Esophagus muscularis mucosa (tissue), 4 donors: ENCODE measurements at regions not wholly inside any gene's neighbourhood (a gene's known extent, or its start where the extent isn't known, plus 50 kb on each side); places are given as distances from the start of the nearest gene placed in this dataset.

Experiments
- CTCF ChIP-seq, 3 experiments: fragments of 200-600 bp in 2 of 3; fragments of 450-650 bp in 1 of 3; sonication (generic) in 2 of 3; IDR thresholded peaks; one replicate each; pipeline ENCODE4 v1.5.1; 2017 to 2019; ENCODE audit warnings: antibody characterized with exemption in 3 of 3, mild to moderate bottlenecking in 2 of 3, moderate library complexity in 1 of 3
- EP300 ChIP-seq: sonication (generic); formaldehyde crosslinking; IDR thresholded peaks from one replicate; pipeline ENCODE4 v1.6.1; 2017; ENCODE audit warnings: antibody characterized with exemption
- POLR2A ChIP-seq: fragments of 450-650 bp; IDR thresholded peaks from one replicate; pipeline ENCODE4 v1.6.1; 2017; ENCODE audit warnings: antibody characterized with exemption, moderate library complexity, mild to moderate bottlenecking, low read depth

GRCh38 chr5:92942762-92943161 lies 638.3 kb downstream of the NR2F1-AS1 start:
- TF ChIP-seq POLR2A (no peak), CTCF (IDR thresholded peaks at IDR 0.05) (no peak), EP300 (no peak)
